T-helper 2 cell treated with Interferon-gamma antibody and Interleukin-4, amounts not matched to agents 5 μg/mL and 100 μg/mL, for 36 hours (primary cell): ENCODE measurements at regions not wholly inside any gene's neighbourhood (a gene's known extent, or its start where the extent isn't known, plus 50 kb on each side); places are given as distances from the start of the nearest gene placed in this dataset.

Source experiments
- DNase-seq: peaks from one replicate; pipeline ENCODE4 v3.0.0; 2021; ENCODE audit warnings: low spot score
- H3K27ac Mint-ChIP-seq: one replicate; pipeline ENCODE4 v1.8.0; 2021; ENCODE audit warnings: mild to moderate bottlenecking, mixed read lengths
- H3K27me3 Mint-ChIP-seq: one replicate; pipeline ENCODE4 v1.8.0; 2021; ENCODE audit warnings: low read depth, mixed read lengths
- H3K36me3 Mint-ChIP-seq: one replicate; pipeline ENCODE4 v1.8.0; 2021; ENCODE audit warnings: low read depth, mixed read lengths
- H3K4me1 Mint-ChIP-seq: one replicate; pipeline ENCODE4 v1.8.0; 2021; ENCODE audit warnings: low read depth, mixed read lengths
- H3K4me3 Mint-ChIP-seq: one replicate; pipeline ENCODE4 v1.8.0; 2022; ENCODE audit warnings: mild to moderate bottlenecking, moderate library complexity, mixed read lengths
- H3K9me3 Mint-ChIP-seq: one replicate; pipeline ENCODE4 v1.8.0; 2021; ENCODE audit warnings: mixed read lengths

- no peaks in the 10 kb centered on the region for H3K27me3 Mint-ChIP-seq
- no peaks in the 10 kb centered on the region for H3K9me3 Mint-ChIP-seq
These were observed 320.1 kb upstream of the DIO3 start for GRCh38 chr14:101241147-101241546.

GRCh38 chr14:101241807-101242278, 319.5 kb upstream of the DIO3 start:
- Mint-ChIP-seq H3K4me3 (no peak overlapping the region), H3K9me3 (no peaks in the 10 kb centered on the region), H3K27me3 (no peaks in the 10 kb centered on the region), H3K27ac (no peak overlapping the region), H3K4me1 (no peaks in the 10 kb centered on the region), H3K36me3 (no peaks in the 10 kb centered on the region)
- DNase-seq, result no peak

More at GRCh38 chr14:101241147-101241546, 320.1 kb upstream of the DIO3 start:
- Mint-ChIP-seq H3K36me3 (no peaks in the 10 kb centered on the region), H3K4me1 (no peaks in the 10 kb centered on the region), H3K27ac (no peak overlapping the region), H3K4me3 (no peak overlapping the region)
- DNase-seq, result no peak

GRCh38 chr14:101242442-101243385, 318.6 kb upstream of the DIO3 start:
- Mint-ChIP-seq H3K4me1 (no peaks in the 10 kb centered on the region), H3K27me3 (no peaks in the 10 kb centered on the region), H3K9me3 (no peaks in the 10 kb centered on the region), H3K4me3 (no peak overlapping the region), H3K36me3 (no peaks in the 10 kb centered on the region), H3K27ac (no peak overlapping the region)
- no peak for DNase-seq

- Mint-ChIP-seq H3K9me3 (no peaks in the 10 kb centered on the region), H3K36me3 (no peaks in the 10 kb centered on the region), H3K4me3 (no peak overlapping the region), H3K27me3 (no peaks in the 10 kb centered on the region), H3K27ac (no peak overlapping the region), H3K4me1 (no peaks in the 10 kb centered on the region)
- DNase-seq, result no peak
These were observed 317.5 kb upstream of the DIO3 start for GRCh38 chr14:101243587-101244338.

- H3K9me3 Mint-ChIP-seq, result no peaks in the 10 kb centered on the region
- no peak for DNase-seq
- H3K4me1 Mint-ChIP-seq, result peaks cover 5% of the 10 kb centered on the region
- no peak overlapping the region for H3K4me3 Mint-ChIP-seq
- no peak overlapping the region for H3K27ac Mint-ChIP-seq
- no peaks in the 10 kb centered on the region for H3K27me3 Mint-ChIP-seq
- no peaks in the 10 kb centered on the region for H3K36me3 Mint-ChIP-seq
These were observed 314.1 kb upstream of the DIO3 start for GRCh38 chr14:101246894-101247841.

- no peak overlapping the region for H3K4me3 Mint-ChIP-seq
- no peaks in the 10 kb centered on the region for H3K9me3 Mint-ChIP-seq
- no peak overlapping the region for H3K27ac Mint-ChIP-seq
- DNase-seq, result no peak
- H3K36me3 Mint-ChIP-seq, result no peaks in the 10 kb centered on the region
- no peaks in the 10 kb centered on the region for H3K27me3 Mint-ChIP-seq
- H3K4me1 Mint-ChIP-seq, result peaks cover 12% of the 10 kb centered on the region
These were observed 313.2 kb upstream of the DIO3 start for GRCh38 chr14:101247842-101248725.

GRCh38 chr14:101248840-101249675, 312.2 kb upstream of the DIO3 start:
- H3K36me3 Mint-ChIP-seq, result no peaks in the 10 kb centered on the region
- H3K4me1 Mint-ChIP-seq, result peaks cover 12% of the 10 kb centered on the region
- no peaks in the 10 kb centered on the region for H3K27me3 Mint-ChIP-seq
- H3K9me3 Mint-ChIP-seq, result no peaks in the 10 kb centered on the region
- no peak for DNase-seq
- H3K27ac Mint-ChIP-seq, result no peak overlapping the region
- H3K4me3 Mint-ChIP-seq, result no peak overlapping the region

GRCh38 chr14:101249676-101250036, 311.6 kb upstream of the DIO3 start:
- Mint-ChIP-seq H3K4me3 (no peak overlapping the region), H3K4me1 (peaks cover 12% of the 10 kb centered on the region), H3K36me3 (no peaks in the 10 kb centered on the region), H3K9me3 (no peaks in the 10 kb centered on the region), H3K27me3 (no peaks in the 10 kb centered on the region), H3K27ac (no peak overlapping the region)
- no peak for DNase-seq

GRCh38 chr14:101250336-101250947, 310.9 kb upstream of the DIO3 start:
- Mint-ChIP-seq H3K27ac (no peak overlapping the region), H3K9me3 (no peaks in the 10 kb centered on the region), H3K4me1 (peaks cover 12% of the 10 kb centered on the region), H3K27me3 (no peaks in the 10 kb centered on the region), H3K36me3 (no peaks in the 10 kb centered on the region), H3K4me3 (no peak overlapping the region)
- no peak for DNase-seq

GRCh38 chr14:101250948-101251811, 310.1 kb upstream of the DIO3 start:
- Mint-ChIP-seq H3K4me3 (no peak overlapping the region), H3K9me3 (no peaks in the 10 kb centered on the region), H3K36me3 (no peaks in the 10 kb centered on the region), H3K4me1 (peaks cover 12% of the 10 kb centered on the region), H3K27ac (peak overlapping the region; percentile 20), H3K27me3 (no peaks in the 10 kb centered on the region)
- DNase-seq, result no peak

- no peak overlapping the region for H3K4me3 Mint-ChIP-seq
- H3K27me3 Mint-ChIP-seq, result no peaks in the 10 kb centered on the region
- no peaks in the 10 kb centered on the region for H3K36me3 Mint-ChIP-seq
- H3K27ac Mint-ChIP-seq, result peak overlapping the region; percentile 49
- no peak for DNase-seq
- H3K9me3 Mint-ChIP-seq, result no peaks in the 10 kb centered on the region
- H3K4me1 Mint-ChIP-seq, result peaks cover 12% of the 10 kb centered on the region
These were observed 309.4 kb upstream of the DIO3 start for GRCh38 chr14:101251812-101252442.
